K562 (cell line): ENCODE measurements at regions not wholly inside any gene's neighbourhood (a gene's known extent, or its start where the extent isn't known, plus 50 kb on each side); places are given as distances from the start of the nearest gene placed in this dataset.

Experiments used
- ATAC-seq: fragments of 200-7000 bp; cut with Tn5 transposase; 3 replicates; pipeline ENCODE4 v1.9.1; 2020; ENCODE audit warnings: moderate library complexity
- BruUV-seq: library from RNA; stranded (reverse); fragments of 400-500 nt; replicated peaks from 2 replicates; lab custom pipeline; 2021; lab: Mats Ljungman, UMichigan
- CTCF ChIA-PET: fragments of 300-600 bp; formaldehyde crosslinking; extraction: SDS; loops from one replicate; lab custom pipeline; 2021; ENCODE audit warnings: low intra/inter-chr PET ratio; lab: Yijun Ruan, JAX
- POLR2A ChIA-PET: fragments of 300-600, 350-650 bp; sonication (Branson Sonifier 250); formaldehyde crosslinking; extraction: SDS; loops from one replicate; lab custom pipeline; 2021; ENCODE audit warnings: antibody characterized with exemption, inconsistent platforms; lab: Yijun Ruan, JAX
- DNase-seq, 4 experiments: peaks; one replicate each; pipeline versions ENCODE4 v3.0.0 to v3.0.0-alpha.2; 2011 to 2018; ENCODE audit warnings: low spot score in 3 of 4, mixed read lengths in 3 of 4; ENCODE audit errors: extremely low read depth in 1 of 4
- FAIRE-seq: peaks from 2 replicates; lab custom pipeline; 2011; peaks lifted over from hg19 to GRCh38; lab: Jason Lieb, UNC
- H2AFZ ChIP-seq: 2 replicates; pipeline ENCODE4 v1.6.0; 2011; ENCODE audit warnings: low read depth, low read length, control low read depth, inconsistent platforms
- H3K27ac ChIP-seq: fragments of 200-600 bp; 3 replicates; pipeline ENCODE4 v1.8.0; 2011; ENCODE audit warnings: low read depth, mild to moderate bottlenecking, control low read depth, inconsistent platforms, low read length, moderate library complexity, mixed read lengths; ENCODE audit errors: extremely low read depth
- H3K27me3 ChIP-seq, 2 experiments: fragments of 300-600 bp in 1 of 2; 2 replicates in 1 of 2; 3 replicates in 1 of 2; pipeline versions ENCODE4 v1.6.0 to v1.8.0; 2011; ENCODE audit warnings: inconsistent platforms in 2 of 2, low read length in 2 of 2, mild to moderate bottlenecking in 1 of 2, mixed read lengths in 1 of 2, moderate library complexity in 1 of 2; ENCODE audit not compliant: control insufficient read depth in 2 of 2, insufficient read depth in 2 of 2
- H3K36me3 ChIP-seq: fragments of 300-600 bp; 3 replicates; pipeline ENCODE4 v1.8.0; 2011; ENCODE audit warnings: mild to moderate bottlenecking, low read length, inconsistent platforms; ENCODE audit not compliant: control insufficient read depth, insufficient read depth
- H3K4me1 ChIP-seq, 2 experiments: fragments of 200-600 bp in 1 of 2; replicated peaks in 1 of 2; 2 replicates in 1 of 2; 3 replicates in 1 of 2; pipeline versions ENCODE4 v1.5.1 to v1.8.0; 2011; ENCODE audit warnings: inconsistent platforms in 2 of 2, low read length in 2 of 2, mild to moderate bottlenecking in 1 of 2, mixed read lengths in 1 of 2, moderate library complexity in 1 of 2; ENCODE audit not compliant: control insufficient read depth in 2 of 2, insufficient read depth in 2 of 2
- H3K4me2 ChIP-seq: 2 replicates; pipeline ENCODE4 v1.6.1; 2011; ENCODE audit warnings: low read length, control low read depth, inconsistent platforms, mixed read lengths; ENCODE audit not compliant: insufficient read depth
- H3K4me3 ChIP-seq: fragments of 200-600 bp; sonication (generic), shearing (Covaris generic); 2 replicates; pipeline ENCODE4 v1.5.1; 2016; ENCODE audit warnings: control low read depth, inconsistent platforms
- H3K79me2 ChIP-seq: fragments of 200-600 bp; 3 replicates; pipeline ENCODE4 v1.8.0; 2011; ENCODE audit warnings: low read length, inconsistent platforms; ENCODE audit not compliant: control insufficient read depth, insufficient read depth
- H3K9ac ChIP-seq, 2 experiments: 2 replicates each; pipeline versions ENCODE4 v1.6.0 to v1.6.1; 2011; ENCODE audit warnings: low read depth in 2 of 2, low read length in 2 of 2, control low read depth in 1 of 2, inconsistent platforms in 1 of 2, mild to moderate bottlenecking in 1 of 2, mixed read lengths in 1 of 2; ENCODE audit not compliant: insufficient read depth in 1 of 2
- H3K9me1 ChIP-seq: one replicate; pipeline ENCODE4 v1.6.0; 2011; ENCODE audit warnings: inconsistent platforms, mild to moderate bottlenecking, low read length, moderate library complexity; ENCODE audit not compliant: control insufficient read depth, insufficient read depth
- H3K9me3 ChIP-seq: replicated peaks from 2 replicates; pipeline ENCODE4 v1.5.1; 2011; ENCODE audit warnings: low read depth, low read length, inconsistent platforms; ENCODE audit not compliant: control insufficient read depth, insufficient read depth
- H4K20me1 ChIP-seq: replicated peaks from 2 replicates; pipeline ENCODE4 v1.6.1; 2011; ENCODE audit warnings: low read length, inconsistent platforms, mixed read lengths; ENCODE audit not compliant: control insufficient read depth, insufficient read depth
- AFF4 ChIP-seq: sonication (generic); formaldehyde crosslinking; IDR thresholded peaks from 2 replicates; pipeline ENCODE4 v1.8.0; 2023; ENCODE audit warnings: mild to moderate bottlenecking, missing genetic modification reagents
- ARID1B ChIP-seq: fragments of 450-650 bp; IDR thresholded peaks from 2 replicates; pipeline ENCODE4 v1.6.1; 2016; ENCODE audit warnings: antibody characterized with exemption, mild to moderate bottlenecking, inconsistent platforms
- CBFB ChIP-seq: sonication (generic); formaldehyde crosslinking; IDR thresholded peaks from 2 replicates; pipeline ENCODE4 v1.4.0; 2020; ENCODE audit warnings: mild to moderate bottlenecking, missing genetic modification reagents
- DIDO1 ChIP-seq: fragments of 450-650 bp; IDR thresholded peaks from 2 replicates; pipeline ENCODE4 v1.6.1; 2016; ENCODE audit warnings: low read depth, missing biosample characterization, missing genetic modification characterization
- JUNB ChIP-seq: fragments of 450-650 bp; formaldehyde crosslinking; conservative IDR thresholded peaks from 2 replicates; pipeline ENCODE4 v1.4.0; 2020; ENCODE audit warnings: mild to moderate bottlenecking
- MYBL2 ChIP-seq, 2 experiments: fragments of 450-650 bp in 1 of 2; sonication (generic) in 1 of 2; formaldehyde crosslinking in 1 of 2; IDR thresholded peaks; 2 replicates each; pipeline versions ENCODE4 v1.6.1 to v1.8.1; 2017 to 2022; ENCODE audit warnings: borderline replicate concordance in 1 of 2, inconsistent platforms in 1 of 2, low read depth in 1 of 2, mild to moderate bottlenecking in 1 of 2, missing genetic modification reagents in 1 of 2, moderate library complexity in 1 of 2
- PHB ChIP-seq: fragments of 250-450 bp; sonication (Bioruptor Pico); IDR thresholded peaks from 2 replicates; pipeline ENCODE4 v1.5.0; 2021
- PHB2 ChIP-seq: fragments of 450-650 bp; IDR thresholded peaks from 2 replicates; pipeline ENCODE4 v1.6.1; 2017; ENCODE audit warnings: low read depth
- RBM17 ChIP-seq: fragments of 200-400 bp; formaldehyde crosslinking; IDR thresholded peaks from 2 replicates; pipeline ENCODE4 v1.6.1; 2017; ENCODE audit warnings: low read depth, mild to moderate bottlenecking, low read length, borderline replicate concordance
- RERE ChIP-seq: sonication (generic); formaldehyde crosslinking; IDR thresholded peaks from 2 replicates; pipeline ENCODE4 v1.8.0; 2023; ENCODE audit warnings: missing genetic modification reagents, mild to moderate bottlenecking, borderline replicate concordance
- SMAD1 ChIP-seq: fragments of 150-350 bp; IDR thresholded peaks from 2 replicates; pipeline ENCODE4 v1.6.1; 2014; ENCODE audit warnings: low read length, low read depth; ENCODE audit not compliant: partially characterized antibody
- SNIP1 ChIP-seq: fragments of 450-650 bp; IDR thresholded peaks from 2 replicates; pipeline ENCODE4 v1.7.1; 2017; ENCODE audit warnings: low read depth, mild to moderate bottlenecking
- ZNF143 ChIP-seq: sonication (generic); formaldehyde crosslinking; IDR thresholded peaks from 2 replicates; pipeline ENCODE4 v1.9.0; 2022; ENCODE audit warnings: mild to moderate bottlenecking, missing genetic modification reagents
- ZNF274 ChIP-seq: IDR thresholded peaks from 2 replicates; pipeline ENCODE4 v1.6.1; 2011; ENCODE audit warnings: low read depth, mild to moderate bottlenecking, low read length, moderate library complexity, borderline replicate concordance
- ZNF384 ChIP-seq: IDR thresholded peaks from 2 replicates; pipeline ENCODE4 v1.6.1; 2012; ENCODE audit warnings: low read depth, low read length, improper control_type of control experiment
- ZNF785 ChIP-seq: fragments of 250-450 bp; sonication (Bioruptor Pico); IDR thresholded peaks from 2 replicates; pipeline ENCODE4 v1.4.0; 2020; ENCODE audit warnings: mild to moderate bottlenecking
- in situ Hi-C: fragments of 300-500 bp; cut with MboI; formaldehyde crosslinking; loops from 4 replicates; pipeline ENCODE4 v1.15.0; 2018; ENCODE audit warnings: inconsistent platforms, mixed read lengths
- intact Hi-C: fragments of 100-400 bp; cut with micrococcal nuclease; formaldehyde crosslinking; loops from 2 replicates; pipeline ENCODE4 v1.14.2; 2022

GRCh38 chr6:144824018-144824417 lies 538.9 kb downstream of the UTRN start:
- no TSS peak for BruUV-seq
- intact Hi-C loops (no loop called here), in situ Hi-C loops (no loop called here)
- no peak for DNase-seq
- ChIA-PET CTCF (no interaction called here), POLR2A (no interaction called here)
- no peak for FAIRE-seq
- no peaks in the 10 kb centered on the region for H3K9me1 ChIP-seq
- H3K36me3 ChIP-seq: no peaks in the 10 kb centered on the region
- H3K9ac ChIP-seq: no peak overlapping the region
- no peaks in the 10 kb centered on the region for H3K27me3 ChIP-seq
- no peak overlapping the region for H3K4me3 ChIP-seq
- no peaks in the 10 kb centered on the region for H3K4me1 ChIP-seq
- H2AFZ ChIP-seq: no peak overlapping the region
- no peak overlapping the region for H3K27ac ChIP-seq
- ATAC-seq: no peak
- H3K9me3 ChIP-seq: no peaks in the 10 kb centered on the region
- no peaks in the 10 kb centered on the region for H4K20me1 ChIP-seq
- no peaks in the 10 kb centered on the region for H3K79me2 ChIP-seq
- H3K4me2 ChIP-seq: no peak overlapping the region
- no peak for TF ChIP-seq CBFB (CRISPR knock-in tag)
- no peak for TF ChIP-seq ZNF143 (CRISPR knock-in tag)
- TF ChIP-seq SNIP1: no peak
- no peak for TF ChIP-seq JUNB (CRISPR knock-in tag)
- TF ChIP-seq ZNF785: no peak
- no peak for TF ChIP-seq RBM17
- no peak for TF ChIP-seq MYBL2 (IDR thresholded peaks at IDR 0.05; ENCODE audit: low read depth)
- TF ChIP-seq MYBL2 (CRISPR knock-in tag; IDR thresholded peaks at IDR 0.05; ENCODE audit: borderline replicate concordance): no peak
- no peak for TF ChIP-seq SMAD1
- no peak for TF ChIP-seq AFF4 (CRISPR knock-in tag)
- no peak for TF ChIP-seq ARID1B
- no peak for TF ChIP-seq RERE (CRISPR knock-in tag)
- no peak for TF ChIP-seq DIDO1 (tag)
- TF ChIP-seq ZNF384: no peak
- no peak for TF ChIP-seq ZNF274
- TF ChIP-seq PHB (CRISPR knock-in tag): no peak
- no peak for TF ChIP-seq PHB2
